GM12878 (cell line): ENCODE measurements at regions not wholly inside any gene's neighbourhood (a gene's known extent, or its start where the extent isn't known, plus 50 kb on each side); places are given as distances from the start of the nearest gene placed in this dataset.

Experiments
- BMI1 ChIP-seq: fragments of 450-650 bp; IDR thresholded peaks from 2 replicates; pipeline ENCODE4 v1.6.1; 2016; ENCODE audit warnings: mild to moderate bottlenecking, moderate library complexity, borderline replicate concordance
- BRCA1 ChIP-seq: IDR thresholded peaks from 2 replicates; pipeline ENCODE4 v1.6.1; 2011; ENCODE audit warnings: low read depth, low read length, improper control_type of control experiment
- CHD4 ChIP-seq: fragments of 200-600 bp; sonication (generic); IDR thresholded peaks from 2 replicates; pipeline ENCODE4 v1.6.1; 2016; ENCODE audit warnings: mild to moderate bottlenecking
- CREB1 ChIP-seq: IDR thresholded peaks from 2 replicates; pipeline ENCODE4 v1.6.1; 2012; ENCODE audit warnings: low read depth, mild to moderate bottlenecking, inconsistent platforms
- CREM ChIP-seq: IDR thresholded peaks from 2 replicates; pipeline ENCODE4 v1.6.1; 2014; ENCODE audit warnings: antibody characterized with exemption, low read depth
- E2F4 ChIP-seq: IDR thresholded peaks from 2 replicates; pipeline ENCODE4 v1.6.1; 2012; ENCODE audit warnings: low read depth, low read length, improper control_type of control experiment
- ETV6 ChIP-seq, 2 experiments: fragments of 450-650 bp in 1 of 2; IDR thresholded peaks in 1 of 2; conservative IDR thresholded peaks in 1 of 2; 2 replicates each; pipeline ENCODE4 v1.6.1; 2014; ENCODE audit warnings: antibody characterized with exemption in 1 of 2, borderline replicate concordance in 1 of 2, low read depth in 1 of 2, mild to moderate bottlenecking in 1 of 2, moderate library complexity in 1 of 2
- GATAD2B ChIP-seq: fragments of 450-650 bp; conservative IDR thresholded peaks from 2 replicates; pipeline ENCODE4 v1.6.1; 2017; ENCODE audit warnings: low read depth, mild to moderate bottlenecking, moderate library complexity
- HCFC1 ChIP-seq: fragments of 150-350 bp; IDR thresholded peaks from 2 replicates; pipeline ENCODE4 v1.6.1; 2014; ENCODE audit warnings: low read length
- HDAC6 ChIP-seq: fragments of 200-600 bp; sonication (generic); IDR thresholded peaks from one replicate; pipeline ENCODE4 v1.8.0; 2017; ENCODE audit warnings: antibody characterized with exemption; ENCODE audit not compliant: unreplicated experiment
- HDGF ChIP-seq: fragments of 450-650 bp; IDR thresholded peaks from 2 replicates; pipeline ENCODE4 v1.6.1; 2016; ENCODE audit warnings: antibody characterized with exemption
- JUNB ChIP-seq: IDR thresholded peaks from 2 replicates; pipeline ENCODE4 v1.6.1; 2016; ENCODE audit warnings: antibody characterized with exemption, mild to moderate bottlenecking
- KDM1A ChIP-seq: fragments of 200-600 bp; sonication (generic); IDR thresholded peaks from 2 replicates; pipeline ENCODE4 v1.6.1; 2016; ENCODE audit warnings: borderline replicate concordance
- MEF2B ChIP-seq: fragments of 450-650 bp; IDR thresholded peaks from 2 replicates; pipeline ENCODE4 v1.6.1; 2018; ENCODE audit warnings: mild to moderate bottlenecking, moderate library complexity; ENCODE audit not compliant: partially characterized antibody, poor library complexity, severe bottlenecking
- NBN ChIP-seq: fragments of 450-650 bp; IDR thresholded peaks from 2 replicates; pipeline ENCODE4 v1.6.1; 2016
- NFYA ChIP-seq: IDR thresholded peaks from 2 replicates; pipeline ENCODE4 v1.6.1; 2011; ENCODE audit warnings: low read depth, mild to moderate bottlenecking, low read length, improper control_type of control experiment, borderline replicate concordance
- RBBP5 ChIP-seq: fragments of 200-600 bp; sonication (generic); conservative IDR thresholded peaks from 2 replicates; pipeline ENCODE4 v1.6.1; 2016
- RCOR1 ChIP-seq: conservative IDR thresholded peaks from 2 replicates; pipeline ENCODE4 v1.6.1; 2012; ENCODE audit warnings: low read depth, low read length, improper control_type of control experiment
- RUNX3 ChIP-seq: IDR thresholded peaks from 2 replicates; pipeline ENCODE4 v1.6.1; 2012; ENCODE audit warnings: low read length, inconsistent platforms
- SMARCA5 ChIP-seq: fragments of 450-650 bp; IDR thresholded peaks from 2 replicates; pipeline ENCODE4 v1.6.1; 2017; ENCODE audit warnings: mild to moderate bottlenecking
- SUPT20H ChIP-seq: IDR thresholded peaks from 2 replicates; pipeline ENCODE4 v1.6.1; 2011; ENCODE audit warnings: low read depth, mild to moderate bottlenecking, low read length, moderate library complexity, borderline replicate concordance; ENCODE audit not compliant: control insufficient read depth
- SUZ12 ChIP-seq: fragments of 200-600 bp; sonication (generic); IDR thresholded peaks from one replicate; pipeline ENCODE4 v1.6.1; 2018; ENCODE audit warnings: antibody characterized with exemption, mild to moderate bottlenecking; ENCODE audit not compliant: unreplicated experiment
- ZNF207 ChIP-seq: fragments of 450-650 bp; IDR thresholded peaks from 2 replicates; pipeline ENCODE4 v1.6.1; 2014; ENCODE audit warnings: antibody characterized with exemption, mild to moderate bottlenecking, borderline replicate concordance
- TF ChIP-seq, protein P1 (sequence below): fragments of 150-350 bp; IDR thresholded peaks from 2 replicates; pipeline ENCODE4 v1.6.1; 2014; ENCODE audit warnings: mild to moderate bottlenecking, low read depth, low read length
- TF ChIP-seq, protein P2 (sequence below): fragments of 450-650 bp; IDR thresholded peaks from 2 replicates; pipeline ENCODE4 v1.6.1; 2017; ENCODE audit warnings: mild to moderate bottlenecking, moderate library complexity

GRCh38 chr2:61694312-61695274 lies 156.4 kb upstream of the XPO1 start (continued):
- no peak for TF ChIP-seq BRCA1
- TF ChIP-seq HDGF, result no peak; the same call in 1 of the 2 replicates
- TF ChIP-seq NBN, result 0 out of 2 replicates have a peak, but pooled peaks have one; percentile 32
- TF ChIP-seq, protein P1, sequence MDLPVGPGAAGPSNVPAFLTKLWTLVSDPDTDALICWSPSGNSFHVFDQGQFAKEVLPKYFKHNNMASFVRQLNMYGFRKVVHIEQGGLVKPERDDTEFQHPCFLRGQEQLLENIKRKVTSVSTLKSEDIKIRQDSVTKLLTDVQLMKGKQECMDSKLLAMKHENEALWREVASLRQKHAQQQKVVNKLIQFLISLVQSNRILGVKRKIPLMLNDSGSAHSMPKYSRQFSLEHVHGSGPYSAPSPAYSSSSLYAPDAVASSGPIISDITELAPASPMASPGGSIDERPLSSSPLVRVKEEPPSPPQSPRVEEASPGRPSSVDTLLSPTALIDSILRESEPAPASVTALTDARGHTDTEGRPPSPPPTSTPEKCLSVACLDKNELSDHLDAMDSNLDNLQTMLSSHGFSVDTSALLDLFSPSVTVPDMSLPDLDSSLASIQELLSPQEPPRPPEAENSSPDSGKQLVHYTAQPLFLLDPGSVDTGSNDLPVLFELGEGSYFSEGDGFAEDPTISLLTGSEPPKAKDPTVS, result no peak
- TF ChIP-seq HDAC6, result no peak
- 0 out of 2 replicates have a peak, but pooled peaks have one; percentile 7 for TF ChIP-seq CREB1
- TF ChIP-seq CREM, result peak; percentile 45; the same call in 1 of the 2 replicates
- TF ChIP-seq ETV6 (conservative IDR thresholded peaks at IDR 0.05 in 1 of 2, IDR thresholded peaks at IDR 0.05 in 1 of 2; ENCODE audit: borderline replicate concordance in 1 of 2, low read depth in 1 of 2), result no peak
- no peak for TF ChIP-seq RCOR1
- TF ChIP-seq RUNX3, result peak; percentile 34
- peak; percentile 78; the same call in 1 of the 2 replicates for TF ChIP-seq ZNF207
- TF ChIP-seq JUNB, result no peak
- TF ChIP-seq CHD4, result no peak
- no peak for TF ChIP-seq BMI1
- peak; percentile 92 for TF ChIP-seq SMARCA5
- TF ChIP-seq SUPT20H, result no peak
- no peak for TF ChIP-seq NFYA
- no peak for TF ChIP-seq KDM1A
- no peak for TF ChIP-seq SUZ12
- peak; percentile 84 for TF ChIP-seq GATAD2B
- no peak for TF ChIP-seq HCFC1
- TF ChIP-seq E2F4, result no peak
- peak; percentile 59 for TF ChIP-seq MEF2B
- no peak for TF ChIP-seq RBBP5
- TF ChIP-seq, protein P2, sequence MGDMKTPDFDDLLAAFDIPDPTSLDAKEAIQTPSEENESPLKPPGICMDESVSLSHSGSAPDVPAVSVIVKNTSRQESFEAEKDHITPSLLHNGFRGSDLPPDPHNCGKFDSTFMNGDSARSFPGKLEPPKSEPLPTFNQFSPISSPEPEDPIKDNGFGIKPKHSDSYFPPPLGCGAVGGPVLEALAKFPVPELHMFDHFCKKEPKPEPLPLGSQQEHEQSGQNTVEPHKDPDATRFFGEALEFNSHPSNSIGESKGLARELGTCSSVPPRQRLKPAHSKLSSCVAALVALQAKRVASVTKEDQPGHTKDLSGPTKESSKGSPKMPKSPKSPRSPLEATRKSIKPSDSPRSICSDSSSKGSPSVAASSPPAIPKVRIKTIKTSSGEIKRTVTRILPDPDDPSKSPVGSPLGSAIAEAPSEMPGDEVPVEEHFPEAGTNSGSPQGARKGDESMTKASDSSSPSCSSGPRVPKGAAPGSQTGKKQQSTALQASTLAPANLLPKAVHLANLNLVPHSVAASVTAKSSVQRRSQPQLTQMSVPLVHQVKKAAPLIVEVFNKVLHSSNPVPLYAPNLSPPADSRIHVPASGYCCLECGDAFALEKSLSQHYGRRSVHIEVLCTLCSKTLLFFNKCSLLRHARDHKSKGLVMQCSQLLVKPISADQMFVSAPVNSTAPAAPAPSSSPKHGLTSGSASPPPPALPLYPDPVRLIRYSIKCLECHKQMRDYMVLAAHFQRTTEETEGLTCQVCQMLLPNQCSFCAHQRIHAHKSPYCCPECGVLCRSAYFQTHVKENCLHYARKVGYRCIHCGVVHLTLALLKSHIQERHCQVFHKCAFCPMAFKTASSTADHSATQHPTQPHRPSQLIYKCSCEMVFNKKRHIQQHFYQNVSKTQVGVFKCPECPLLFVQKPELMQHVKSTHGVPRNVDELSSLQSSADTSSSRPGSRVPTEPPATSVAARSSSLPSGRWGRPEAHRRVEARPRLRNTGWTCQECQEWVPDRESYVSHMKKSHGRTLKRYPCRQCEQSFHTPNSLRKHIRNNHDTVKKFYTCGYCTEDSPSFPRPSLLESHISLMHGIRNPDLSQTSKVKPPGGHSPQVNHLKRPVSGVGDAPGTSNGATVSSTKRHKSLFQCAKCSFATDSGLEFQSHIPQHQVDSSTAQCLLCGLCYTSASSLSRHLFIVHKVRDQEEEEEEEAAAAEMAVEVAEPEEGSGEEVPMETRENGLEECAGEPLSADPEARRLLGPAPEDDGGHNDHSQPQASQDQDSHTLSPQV, result no peak
